Activated CD4-positive, alpha-beta memory T cell treated with anti-CD3 and anti-CD28 coated beads, Interleukin-2, amount 10 ng/mL, durations not matched to agents 7 days and 5 days (primary cell): ENCODE measurements at regions not wholly inside any gene's neighbourhood (a gene's known extent, or its start where the extent isn't known, plus 50 kb on each side); places are given as distances from the start of the nearest gene placed in this dataset.

Source experiments
- CTCF ChIA-PET: fragments of 350-600 bp; sonication (Branson Sonifier 250); formaldehyde crosslinking; loops from one replicate; lab custom pipeline; 2021; ENCODE audit warnings: antibody characterized with exemption, inconsistent platforms; lab: Charles Lee
- POLR2A ChIA-PET: fragments of 350-600 bp; sonication (Branson Sonifier 250); formaldehyde crosslinking; loops from one replicate; lab custom pipeline; 2021; ENCODE audit warnings: antibody characterized with exemption; lab: Charles Lee
- DNase-seq: peaks from one replicate; pipeline ENCODE4 v3.0.0-alpha.2; 2020
- H3K27ac Mint-ChIP-seq: one replicate; pipeline ENCODE4 v1.8.0; 2021; ENCODE audit warnings: mild to moderate bottlenecking, mixed read lengths
- H3K27me3 Mint-ChIP-seq: one replicate; pipeline ENCODE4 v1.8.0; 2021; ENCODE audit warnings: mixed read lengths
- H3K36me3 Mint-ChIP-seq: one replicate; pipeline ENCODE4 v1.8.0; 2021; ENCODE audit warnings: low read depth, mixed read lengths
- H3K4me1 Mint-ChIP-seq: one replicate; pipeline ENCODE4 v1.8.0; 2021; ENCODE audit warnings: mixed read lengths
- H3K4me3 Mint-ChIP-seq: one replicate; pipeline ENCODE4 v1.8.0; 2021; ENCODE audit warnings: mild to moderate bottlenecking, mixed read lengths
- H3K9me3 Mint-ChIP-seq: one replicate; pipeline ENCODE4 v1.8.0; 2021; ENCODE audit warnings: mixed read lengths

DNA sequence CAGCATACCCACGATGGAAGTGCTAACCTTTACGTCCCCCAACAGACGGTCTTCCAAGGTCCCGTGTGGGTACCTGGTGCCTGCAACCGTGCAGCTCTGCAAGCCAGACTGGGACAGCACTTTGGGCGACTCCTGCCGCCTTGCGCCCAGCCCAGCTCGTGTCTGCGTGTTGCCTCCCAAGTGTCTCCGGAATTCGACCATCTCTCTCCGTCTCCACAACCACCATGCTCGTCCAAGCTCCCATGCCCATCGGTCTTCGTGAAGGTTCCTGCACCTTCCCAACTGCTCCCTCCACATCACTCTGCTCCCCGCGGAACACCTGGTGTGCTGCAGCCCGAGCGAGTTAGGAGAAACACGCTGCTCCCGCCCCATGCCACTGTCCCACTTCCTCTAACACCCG is 173.2 kb upstream of the AFDN start:
- ChIA-PET POLR2A (no interaction called here), CTCF (no interaction called here)
- no peak overlapping the region for H3K27ac Mint-ChIP-seq
- no peak for DNase-seq
- H3K4me1 Mint-ChIP-seq, result no peaks in the 10 kb centered on the region
- no peaks in the 10 kb centered on the region for H3K27me3 Mint-ChIP-seq
- H3K9me3 Mint-ChIP-seq, result no peaks in the 10 kb centered on the region
- H3K4me3 Mint-ChIP-seq, result no peak overlapping the region
- H3K36me3 Mint-ChIP-seq, result no peaks in the 10 kb centered on the region

DNA sequence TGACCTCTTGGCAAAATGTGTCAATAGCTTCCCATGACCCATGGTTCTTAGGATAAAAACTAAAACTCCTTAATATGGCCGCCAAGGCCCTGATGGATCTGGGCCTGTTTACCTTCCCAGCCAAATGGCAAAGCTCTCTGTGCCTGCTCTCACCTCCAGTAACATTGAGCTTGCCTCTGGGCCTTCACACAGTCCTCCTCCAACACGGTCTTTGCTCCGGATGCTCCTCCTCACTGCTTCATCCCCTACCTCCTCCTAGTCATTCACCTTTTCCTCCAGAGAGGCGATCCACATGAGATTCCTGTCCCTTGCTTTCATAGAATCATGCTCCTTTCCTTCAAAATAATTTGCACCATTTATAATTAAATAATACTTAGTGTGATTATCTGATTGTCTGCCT is 172.3 kb upstream of the AFDN start:
- H3K27me3 Mint-ChIP-seq, result no peaks in the 10 kb centered on the region
- H3K27ac Mint-ChIP-seq, result no peak overlapping the region
- H3K4me3 Mint-ChIP-seq, result no peak overlapping the region
- H3K4me1 Mint-ChIP-seq, result no peaks in the 10 kb centered on the region
- no peaks in the 10 kb centered on the region for H3K36me3 Mint-ChIP-seq
- DNase-seq, result no peak
- ChIA-PET CTCF (no interaction called here), POLR2A (no interaction called here)
- H3K9me3 Mint-ChIP-seq, result no peaks in the 10 kb centered on the region

- H3K27me3 Mint-ChIP-seq, result no peaks in the 10 kb centered on the region
- no peak for DNase-seq
- no peaks in the 10 kb centered on the region for H3K36me3 Mint-ChIP-seq
- CTCF ChIA-PET, result no interaction called here
- H3K4me3 Mint-ChIP-seq, result no peak overlapping the region
- no peak overlapping the region for H3K27ac Mint-ChIP-seq
- H3K9me3 Mint-ChIP-seq, result no peaks in the 10 kb centered on the region
- no peaks in the 10 kb centered on the region for H3K4me1 Mint-ChIP-seq
- POLR2A ChIA-PET, result no interaction called here
Observed at GRCh38 chr6:167655174-167655821, 171.4 kb upstream of the AFDN start.

- H3K27ac Mint-ChIP-seq, result no peak overlapping the region
- ChIA-PET CTCF (no interaction called here), POLR2A (no interaction called here)
- H3K4me3 Mint-ChIP-seq, result no peak overlapping the region
- H3K27me3 Mint-ChIP-seq, result no peaks in the 10 kb centered on the region
- H3K9me3 Mint-ChIP-seq, result no peaks in the 10 kb centered on the region
- H3K36me3 Mint-ChIP-seq, result no peaks in the 10 kb centered on the region
- no peak for DNase-seq
- no peaks in the 10 kb centered on the region for H3K4me1 Mint-ChIP-seq
Observed at GRCh38 chr6:167658106-167658505, 168.6 kb upstream of the AFDN start.

DNA sequence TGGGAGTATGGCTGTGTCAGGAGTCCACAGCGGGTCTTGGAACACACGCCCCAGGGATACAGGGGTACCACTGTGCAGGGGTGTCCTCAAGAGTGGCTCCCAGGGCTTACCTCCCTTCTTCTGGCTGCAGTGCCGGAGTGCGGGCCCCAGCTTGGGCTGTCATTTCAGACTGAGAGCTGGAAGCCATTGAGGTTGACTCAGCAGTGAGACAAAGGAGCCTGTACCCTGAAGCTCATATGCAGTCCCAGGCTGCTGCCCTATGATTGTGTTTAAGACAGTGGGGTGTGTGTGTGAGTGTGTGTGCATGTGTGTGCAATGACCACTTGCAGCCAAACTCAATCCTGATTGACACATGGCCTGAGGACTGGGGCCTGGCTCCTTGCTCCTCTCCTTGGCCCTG is 167.7 kb upstream of the AFDN start:
- Mint-ChIP-seq H3K4me1 (no peaks in the 10 kb centered on the region), H3K9me3 (no peaks in the 10 kb centered on the region), H3K36me3 (no peaks in the 10 kb centered on the region), H3K27ac (no peak overlapping the region), H3K27me3 (no peaks in the 10 kb centered on the region), H3K4me3 (no peak overlapping the region)
- ChIA-PET CTCF (no interaction called here), POLR2A (no interaction called here)
- no peak for DNase-seq

- no peaks in the 10 kb centered on the region for H3K4me1 Mint-ChIP-seq
- H3K4me3 Mint-ChIP-seq, result no peak overlapping the region
- H3K27me3 Mint-ChIP-seq, result no peaks in the 10 kb centered on the region
- DNase-seq, result no peak
- H3K27ac Mint-ChIP-seq, result no peak overlapping the region
- ChIA-PET CTCF (no interaction called here), POLR2A (no interaction called here)
- no peaks in the 10 kb centered on the region for H3K36me3 Mint-ChIP-seq
- no peaks in the 10 kb centered on the region for H3K9me3 Mint-ChIP-seq
Observed at GRCh38 chr6:167660424-167660823, 166.3 kb upstream of the AFDN start.

DNA sequence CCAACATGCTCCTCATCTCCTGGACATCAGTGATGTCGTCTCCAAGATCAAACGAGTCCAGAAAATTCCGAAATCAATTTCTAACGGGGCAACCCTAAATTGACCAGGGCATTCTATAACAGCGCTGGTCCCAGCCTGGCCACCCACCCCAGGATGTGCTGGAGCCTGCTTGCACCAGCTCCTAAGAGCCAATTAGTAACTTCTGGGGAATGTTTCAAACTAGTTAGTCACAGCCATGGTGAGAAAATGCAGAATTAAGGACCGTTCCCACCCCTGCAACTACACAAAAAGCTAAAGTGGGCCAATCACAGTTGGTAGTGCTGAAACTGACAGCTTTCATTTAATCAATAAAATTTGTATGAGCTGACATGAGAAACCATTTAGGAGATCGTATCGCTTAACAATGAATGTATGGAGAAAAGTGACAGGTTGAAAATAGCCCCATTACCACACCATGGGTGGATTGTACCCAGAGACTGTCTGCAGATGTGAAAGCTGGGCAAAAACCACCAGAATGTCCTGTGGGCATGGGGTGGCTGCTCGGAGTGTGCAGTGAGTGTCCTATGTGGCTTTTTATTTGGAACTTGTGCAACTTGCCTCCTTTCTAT is 165.7 kb upstream of the AFDN start:
- no peaks in the 10 kb centered on the region for H3K4me1 Mint-ChIP-seq
- H3K9me3 Mint-ChIP-seq, result no peaks in the 10 kb centered on the region
- ChIA-PET POLR2A (no interaction called here), CTCF (no interaction called here)
- no peaks in the 10 kb centered on the region for H3K36me3 Mint-ChIP-seq
- H3K27me3 Mint-ChIP-seq, result no peaks in the 10 kb centered on the region
- H3K27ac Mint-ChIP-seq, result no peak overlapping the region
- no peak for DNase-seq
- H3K4me3 Mint-ChIP-seq, result no peak overlapping the region

DNA sequence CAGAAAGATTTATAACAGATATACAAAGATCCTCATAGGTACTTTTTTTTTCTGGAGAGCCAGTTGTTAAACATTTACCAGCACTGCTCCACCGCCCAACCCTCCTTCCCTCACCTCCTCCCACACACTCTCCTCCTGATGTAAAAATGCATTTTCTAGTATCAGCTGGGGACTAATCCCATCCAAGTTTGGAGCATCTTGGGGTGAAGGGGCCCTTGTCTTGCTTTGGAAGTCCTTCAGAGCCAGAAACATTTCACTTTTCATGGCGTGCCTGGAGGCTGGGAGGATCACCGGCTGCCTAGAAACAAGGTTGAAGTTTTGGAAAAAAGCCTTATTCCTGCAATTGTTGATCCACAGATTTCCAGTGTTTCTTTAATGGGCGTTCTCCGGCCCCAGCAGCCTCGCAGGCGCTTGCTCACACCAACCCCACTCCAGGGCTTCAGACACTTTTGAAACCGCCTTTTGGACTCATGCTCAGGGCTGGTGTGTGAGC is 165.1 kb upstream of the AFDN start:
- Mint-ChIP-seq H3K36me3 (no peaks in the 10 kb centered on the region), H3K27ac (no peak overlapping the region), H3K4me3 (no peak overlapping the region), H3K27me3 (no peaks in the 10 kb centered on the region), H3K4me1 (no peaks in the 10 kb centered on the region), H3K9me3 (no peaks in the 10 kb centered on the region)
- ChIA-PET CTCF (no interaction called here), POLR2A (no interaction called here)
- no peak for DNase-seq

GRCh38 chr6:167662075-167662880 is 164.4 kb upstream of the AFDN start:
- POLR2A ChIA-PET, result no interaction called here
- no peaks in the 10 kb centered on the region for H3K9me3 Mint-ChIP-seq

GRCh38 chr6:167662881-167663205 is 163.9 kb upstream of the AFDN start:
- no peak for DNase-seq
- Mint-ChIP-seq H3K9me3 (no peaks in the 10 kb centered on the region), H3K27ac (no peak overlapping the region), H3K27me3 (no peaks in the 10 kb centered on the region), H3K36me3 (no peaks in the 10 kb centered on the region), H3K4me3 (no peak overlapping the region), H3K4me1 (no peaks in the 10 kb centered on the region)
- POLR2A ChIA-PET, result no interaction called here
- CTCF ChIA-PET, result no interaction called here

More at GRCh38 chr6:167662075-167662880, 164.4 kb upstream of the AFDN start:
- Mint-ChIP-seq H3K27me3 (no peaks in the 10 kb centered on the region), H3K27ac (no peak overlapping the region), H3K4me1 (no peaks in the 10 kb centered on the region), H3K4me3 (no peak overlapping the region), H3K36me3 (no peaks in the 10 kb centered on the region)
- CTCF ChIA-PET, result no interaction called here
- DNase-seq, result no peak

GRCh38 chr6:167663316-167663715 is 163.4 kb upstream of the AFDN start:
- DNase-seq, result no peak
- Mint-ChIP-seq H3K27me3 (no peaks in the 10 kb centered on the region), H3K36me3 (no peaks in the 10 kb centered on the region), H3K4me3 (no peak overlapping the region), H3K4me1 (no peaks in the 10 kb centered on the region), H3K9me3 (no peaks in the 10 kb centered on the region), H3K27ac (no peak overlapping the region)
- ChIA-PET POLR2A (no interaction called here), CTCF (no interaction called here)

GRCh38 chr6:167663784-167664443 is 162.8 kb upstream of the AFDN start:
- CTCF ChIA-PET, result no interaction called here
- Mint-ChIP-seq H3K27me3 (no peaks in the 10 kb centered on the region), H3K4me3 (no peak overlapping the region), H3K9me3 (no peaks in the 10 kb centered on the region), H3K36me3 (no peaks in the 10 kb centered on the region), H3K27ac (no peak overlapping the region), H3K4me1 (no peaks in the 10 kb centered on the region)
- DNase-seq, result no peak
- POLR2A ChIA-PET, result no interaction called here
